Transverse colon (tissue), 3 donors: ENCODE measurements at regions not wholly inside any gene's neighbourhood (a gene's known extent, or its start where the extent isn't known, plus 50 kb on each side); places are given as distances from the start of the nearest gene placed in this dataset.

Experiments used
- CTCF ChIP-seq, 5 experiments: fragments of 200-600 bp in 3 of 5; fragments of 450-650 bp in 2 of 5; sonication (generic) in 3 of 5; IDR thresholded peaks; 1 replicate in 2 of 5; 2 replicates in 3 of 5; pipeline ENCODE4 v1.5.1; 2016 to 2017; ENCODE audit warnings: antibody characterized with exemption in 5 of 5, inconsistent platforms in 3 of 5, mild to moderate bottlenecking in 2 of 5, moderate library complexity in 1 of 5
- POLR2A ChIP-seq: fragments of 450-650 bp; IDR thresholded peaks from one replicate; pipeline ENCODE4 v1.6.1; 2016; ENCODE audit warnings: antibody characterized with exemption, mild to moderate bottlenecking, moderate library complexity

DNA sequence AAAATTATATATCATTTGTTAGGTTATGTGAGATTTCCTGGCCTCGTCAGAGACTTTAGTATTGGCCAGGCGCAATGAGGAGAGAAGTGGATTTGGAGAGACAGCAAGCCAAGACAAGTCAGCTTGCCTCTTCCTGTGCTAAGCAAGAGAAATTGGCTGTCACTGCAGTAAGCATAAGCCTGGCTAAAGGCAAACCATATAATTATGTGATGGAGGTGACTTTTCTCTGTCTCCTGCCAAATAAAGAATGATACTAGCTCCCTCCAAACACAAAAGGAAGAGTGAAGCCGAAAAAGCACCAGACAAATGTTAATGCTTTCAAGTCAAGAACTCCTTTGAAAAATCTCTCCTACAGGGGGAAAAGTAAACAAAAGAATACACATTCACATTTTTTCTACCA lies 2246.0 kb downstream of the ARAP2 start:
- TF ChIP-seq POLR2A = no peak
- TF ChIP-seq CTCF (IDR thresholded peaks at IDR 0.05) = no peak
